NCI-H1694 (cell line): ENCODE measurements at regions not wholly inside any gene's neighbourhood (a gene's known extent, or its start where the extent isn't known, plus 50 kb on each side); places are given as distances from the start of the nearest gene placed in this dataset.
A peak's percentile ranks its signal among the peaks of the same experiment; 100 is the strongest.
"Not testable (repeated sequence)": the region's sequence is repeated elsewhere in the genome, so short reads cannot be mapped to it uniquely, and the experiment has no call there.

Source experiments
- DNase-seq: peaks from one replicate; lab custom pipeline; 2025; lab: John Stamatoyannopoulos, UW

GRCh38 chr4:156169861-156170260 lies 216.2 kb upstream of the CTSO start:
- DNase-seq = no peak

GRCh38 chr4:156169011-156169410 lies 215.3 kb upstream of the CTSO start:
- DNase-seq = peak; percentile 68

- DNase-seq = no peak
Observed at GRCh38 chr4:156168288-156168687, 214.6 kb upstream of the CTSO start.

DNA sequence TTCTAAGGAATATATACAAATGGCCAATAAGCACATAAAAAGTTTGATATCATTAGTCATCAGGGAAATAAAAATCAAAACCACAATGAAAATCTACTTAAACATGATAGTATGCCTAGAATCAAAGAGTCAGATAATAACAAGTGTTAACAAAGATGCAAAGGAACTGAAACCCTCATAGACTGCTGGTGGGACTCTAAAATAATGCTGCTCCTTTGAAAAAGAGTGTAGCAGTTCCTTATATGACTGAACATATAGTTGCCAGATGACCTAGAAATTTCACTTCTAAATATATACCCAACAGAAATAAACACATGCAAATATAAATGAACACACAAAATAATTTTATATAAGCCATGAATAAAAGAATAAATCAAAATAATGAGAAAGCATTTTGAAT lies 205.1 kb upstream of the CTSO start:
- DNase-seq = no peak

DNA sequence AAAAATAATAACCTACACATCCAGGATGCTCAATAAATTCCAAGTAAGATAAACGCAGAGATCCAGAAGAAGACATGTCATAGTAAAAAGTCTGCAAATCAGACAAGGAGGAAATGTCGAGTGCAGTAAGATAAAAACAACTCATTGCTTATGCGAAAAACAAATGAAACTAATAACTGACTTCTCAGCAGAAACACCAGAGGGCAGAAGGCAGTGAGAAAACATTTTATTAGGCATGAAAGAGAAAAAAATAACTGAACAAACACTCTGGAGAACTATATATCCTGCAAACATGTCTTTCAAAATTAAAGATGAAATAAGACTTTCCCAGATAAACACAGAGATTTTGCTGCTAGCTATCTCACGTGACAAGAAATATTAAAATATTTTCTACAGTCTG lies 201.3 kb upstream of the CTSO start:
- no peak for DNase-seq

DNA sequence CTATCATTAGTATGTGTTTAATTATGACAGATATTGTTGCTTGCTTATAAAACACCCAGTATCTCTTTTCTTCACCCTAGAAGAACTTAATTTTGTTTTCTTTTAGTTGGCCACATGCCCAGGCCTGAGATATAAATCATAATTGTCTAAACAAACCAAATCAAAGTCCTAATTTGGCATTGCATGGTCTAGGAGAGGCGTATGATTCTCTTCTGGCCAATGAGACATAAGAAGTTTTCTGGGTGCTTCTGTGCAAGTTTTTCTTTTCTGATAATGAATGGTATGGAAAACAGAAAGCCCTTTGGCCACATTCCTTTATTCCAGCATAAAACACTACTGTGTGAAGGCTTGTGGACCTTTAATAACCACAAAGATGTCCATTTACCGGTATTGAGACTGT lies 192.9 kb upstream of the CTSO start:
- DNase-seq = no peak

DNA sequence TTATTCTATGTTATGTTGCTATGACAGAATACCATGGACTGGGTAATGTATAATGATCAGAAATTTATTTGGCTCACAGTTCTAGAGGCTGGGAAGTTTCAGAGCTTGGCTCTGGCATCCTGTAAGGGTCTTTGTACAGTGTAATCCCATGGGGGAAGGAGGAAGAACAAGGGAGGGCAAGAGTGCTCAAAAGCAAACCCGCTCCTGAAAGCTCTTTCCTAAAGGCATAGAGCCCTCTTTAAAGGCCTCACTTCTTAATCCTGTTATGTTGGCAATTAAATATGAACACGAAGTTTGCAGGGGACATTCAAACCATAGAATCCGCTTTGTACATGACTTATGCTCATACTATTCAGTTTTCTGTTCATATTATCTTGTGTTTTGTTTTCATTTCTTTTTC lies 191.3 kb upstream of the CTSO start:
- DNase-seq = no peak

DNA sequence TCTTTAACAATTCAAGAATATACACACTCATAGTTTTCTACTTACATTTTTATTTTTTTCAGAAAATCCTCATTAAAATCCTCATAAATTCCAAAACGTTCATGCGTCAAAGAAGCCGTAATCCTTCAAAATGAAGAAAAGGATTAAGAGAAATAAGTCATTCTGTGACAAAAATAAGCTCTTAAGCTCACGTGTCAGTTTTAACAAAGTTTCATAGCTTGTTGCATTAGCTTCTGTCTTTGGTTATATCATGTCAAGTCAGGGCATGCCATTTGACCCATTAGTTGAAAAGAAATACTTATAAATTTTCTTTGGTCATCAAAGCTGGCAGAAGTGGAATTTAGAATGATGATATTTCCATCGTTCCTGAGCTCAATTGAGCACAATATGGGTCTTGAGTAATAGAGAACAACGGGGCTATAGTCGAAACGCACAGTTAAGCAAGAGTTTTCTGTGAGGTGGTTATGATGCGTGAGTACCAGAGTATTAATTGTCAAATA lies 185.2 kb upstream of the CTSO start:
- no peak for DNase-seq

- DNase-seq = peak; percentile 36
Observed at GRCh38 chr4:156137679-156138473, 184.2 kb upstream of the CTSO start.

DNA sequence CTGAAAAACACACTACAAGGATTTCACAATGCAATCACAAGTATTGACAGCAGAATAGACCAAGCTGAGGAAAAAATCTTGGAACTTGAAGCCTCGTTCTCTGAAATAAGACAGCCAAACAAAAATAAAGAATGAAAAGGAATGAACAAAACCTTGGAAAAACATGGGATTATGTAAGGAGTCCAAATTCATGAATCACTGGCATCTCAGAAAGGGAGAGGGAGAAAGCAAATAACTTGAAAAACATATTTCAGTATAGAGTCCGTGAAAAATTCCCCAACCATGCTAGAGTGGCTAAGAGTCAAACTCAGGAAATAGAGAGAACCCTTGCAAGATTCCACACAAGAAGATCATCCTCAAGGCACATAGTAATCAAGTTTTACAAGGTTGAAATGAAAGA lies 178.5 kb upstream of the CTSO start:
- no peak for DNase-seq

- DNase-seq = no peak
Observed at GRCh38 chr4:156128616-156129015, 174.9 kb upstream of the CTSO start.

DNA sequence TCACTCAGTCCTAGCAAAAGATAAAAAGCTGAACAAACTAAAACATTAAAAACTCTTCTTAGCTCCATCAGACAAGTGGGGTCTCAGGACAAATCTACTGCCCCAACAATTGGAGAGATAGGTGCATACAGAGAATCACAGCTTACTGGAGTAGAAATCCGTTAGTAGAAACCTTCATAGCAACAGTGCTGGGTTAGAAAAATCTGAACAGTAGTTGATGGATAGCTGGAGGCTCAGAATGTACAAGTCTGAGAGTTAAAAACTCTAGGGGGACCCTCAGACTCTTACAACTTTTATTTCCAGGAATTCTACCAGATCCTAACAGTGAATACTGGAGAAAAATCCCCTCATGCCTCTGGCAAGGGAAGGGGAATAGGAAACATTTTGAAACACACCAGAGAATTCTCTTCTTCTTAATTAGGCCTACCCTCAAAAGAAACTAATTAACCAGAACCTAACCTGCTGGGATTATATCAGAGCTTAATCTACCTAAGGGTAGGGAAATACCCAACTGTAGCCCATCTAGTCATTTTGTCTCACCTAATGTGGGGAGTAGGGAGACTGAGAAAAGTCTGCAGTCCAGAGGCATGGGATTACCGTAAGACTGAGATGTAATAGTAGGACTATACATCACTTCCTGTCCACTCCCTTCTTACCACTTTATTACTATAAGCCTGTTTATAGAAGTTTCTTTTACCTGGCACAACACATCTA lies 165.0 kb upstream of the CTSO start:
- DNase-seq = no peak

DNA sequence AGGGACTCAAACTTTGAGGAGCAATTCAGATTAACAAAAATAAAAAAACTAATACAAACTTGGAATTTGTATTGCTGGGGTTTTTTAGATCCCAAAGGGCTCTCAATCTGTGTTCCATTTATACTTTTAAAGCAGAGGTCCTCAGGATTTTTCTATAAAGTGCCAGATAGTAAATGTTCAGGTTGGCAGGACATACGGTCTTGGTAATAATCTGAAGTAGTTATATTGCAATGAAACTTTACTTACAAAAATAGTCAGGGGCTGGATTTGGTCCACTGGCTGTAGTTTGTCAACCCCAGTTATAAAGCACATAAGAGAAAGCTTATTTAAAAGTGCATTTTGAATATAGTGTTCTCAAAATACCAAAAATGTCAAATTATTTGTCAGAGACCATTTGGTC lies 164.1 kb upstream of the CTSO start:
- no peak for DNase-seq

GRCh38 chr4:156116991-156117390 lies 163.3 kb upstream of the CTSO start:
- DNase-seq = no peak

DNA sequence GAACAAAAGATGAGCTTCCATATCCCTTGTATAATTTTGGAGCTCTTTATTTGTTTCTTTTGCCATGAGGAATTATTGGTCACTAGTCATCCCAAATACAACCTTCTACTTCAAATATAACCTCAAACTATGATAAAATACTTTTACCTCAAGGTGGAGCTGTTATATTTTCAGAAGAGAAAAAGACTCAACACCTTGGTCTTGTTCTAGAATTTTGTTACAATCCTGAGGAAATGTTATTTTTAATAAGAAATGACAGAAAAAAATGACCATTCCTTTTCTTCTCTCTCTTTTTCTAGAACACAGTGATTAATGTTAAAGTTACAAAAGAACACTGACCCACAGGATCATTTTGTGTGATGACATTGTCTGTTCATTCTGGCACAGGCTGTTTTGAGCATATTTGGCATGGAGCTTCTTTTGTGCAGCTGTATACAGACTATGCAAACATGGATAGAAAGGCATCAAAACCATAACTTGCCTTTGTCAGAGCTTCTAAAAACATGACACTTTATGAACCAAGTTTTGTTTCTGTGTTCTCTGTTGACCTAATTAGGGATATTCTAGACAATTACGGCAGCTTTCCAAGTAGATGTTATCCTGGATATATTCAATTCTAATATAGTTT lies 159.6 kb upstream of the CTSO start:
- DNase-seq = peak; percentile 19

- DNase-seq = no peak
Observed at GRCh38 chr4:156111686-156112085, 158.0 kb upstream of the CTSO start.

GRCh38 chr4:156109943-156110900 lies 156.6 kb upstream of the CTSO start:
- no peak for DNase-seq

- not testable (repeated sequence) for DNase-seq
Observed at GRCh38 chr4:156109087-156109486, 155.4 kb upstream of the CTSO start.

DNA sequence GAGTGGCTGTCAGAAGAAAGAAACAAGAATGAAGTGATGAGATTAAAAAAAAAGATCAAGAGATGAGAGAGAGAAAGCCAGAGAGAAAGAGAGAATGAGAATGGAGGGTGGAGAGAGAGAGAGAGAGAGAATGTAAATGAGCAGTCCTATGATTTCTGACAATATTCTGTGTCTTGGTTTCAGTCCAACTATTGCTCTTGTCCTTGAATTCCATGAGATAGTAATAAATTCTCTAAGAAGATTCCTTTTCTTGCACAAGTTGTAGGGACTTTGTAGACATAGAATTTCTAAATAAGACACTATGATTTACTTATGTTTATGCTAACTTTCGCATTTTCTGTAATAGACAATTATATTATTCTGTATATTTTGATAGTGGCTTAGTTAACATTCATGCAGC lies 149.6 kb upstream of the CTSO start:
- no peak for DNase-seq

DNA sequence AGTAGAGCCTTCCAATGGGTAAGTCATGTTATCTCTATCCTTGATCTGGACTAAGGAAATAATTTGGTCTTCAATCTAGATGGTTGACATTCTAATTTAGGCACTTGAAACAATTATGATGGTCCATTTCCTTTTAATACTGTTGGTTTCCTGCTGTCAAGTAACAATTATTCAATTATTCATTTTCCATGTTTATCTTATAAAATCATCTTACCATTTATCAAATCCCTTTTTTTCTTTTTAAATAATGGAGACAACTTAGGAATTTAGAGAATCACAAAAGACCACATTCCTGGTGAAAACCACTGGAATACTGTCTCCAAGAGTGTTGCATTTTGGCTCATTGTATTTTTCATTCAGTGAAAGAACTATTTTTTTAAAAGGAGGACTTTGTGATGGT lies 148.7 kb upstream of the CTSO start:
- DNase-seq = no peak

DNA sequence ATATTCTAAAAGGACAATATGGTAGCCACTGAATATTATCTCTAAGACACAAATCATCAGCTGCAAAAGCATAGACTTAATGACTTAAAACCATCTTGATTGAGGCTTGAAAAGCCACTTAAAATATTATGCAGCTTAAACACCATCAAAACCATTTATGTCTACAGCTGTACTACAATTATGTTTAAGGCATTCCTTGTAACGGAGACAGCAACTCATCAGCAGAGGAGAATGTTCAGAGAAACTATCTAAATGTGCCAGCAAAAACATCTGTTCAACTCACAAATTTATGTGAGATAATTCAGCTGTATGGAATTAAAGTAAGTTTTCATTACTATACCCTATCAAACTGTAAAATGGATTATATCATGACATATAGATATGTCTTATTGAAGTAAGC lies 147.9 kb upstream of the CTSO start:
- DNase-seq = no peak

DNA sequence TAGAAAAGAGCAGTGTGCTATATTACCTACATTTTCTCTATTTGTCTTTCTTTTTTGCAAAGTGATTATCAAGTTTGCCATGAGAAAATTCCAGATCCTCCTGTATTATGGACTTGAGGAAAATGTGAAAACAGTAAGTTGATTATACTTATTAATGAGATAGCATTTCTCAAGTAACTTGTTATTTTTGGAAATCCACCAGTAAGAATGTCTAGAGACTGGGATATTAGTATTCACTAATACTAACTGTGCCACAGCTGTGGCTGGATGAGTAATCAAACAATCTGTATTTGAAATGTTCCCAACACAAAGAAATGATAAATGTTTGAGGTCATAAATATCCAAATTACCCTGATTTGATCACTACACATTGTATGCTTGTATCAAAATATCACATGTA lies 147.0 kb upstream of the CTSO start:
- DNase-seq = no peak
